GM21786 (cell line): ENCODE measurements at regions not wholly inside any gene's neighbourhood (a gene's known extent, or its start where the extent isn't known, plus 50 kb on each side); places are given as distances from the start of the nearest gene placed in this dataset.
"Not testable (repeated sequence)": the region's sequence is repeated elsewhere in the genome, so short reads cannot be mapped to it uniquely, and the experiment has no call there.

Experiments used
- ATAC-seq: cut with Tn5 transposase; IDR thresholded peaks from one replicate; pipeline ENCODE4 v1.9.1; 2021; ENCODE audit not compliant: unreplicated experiment

DNA sequence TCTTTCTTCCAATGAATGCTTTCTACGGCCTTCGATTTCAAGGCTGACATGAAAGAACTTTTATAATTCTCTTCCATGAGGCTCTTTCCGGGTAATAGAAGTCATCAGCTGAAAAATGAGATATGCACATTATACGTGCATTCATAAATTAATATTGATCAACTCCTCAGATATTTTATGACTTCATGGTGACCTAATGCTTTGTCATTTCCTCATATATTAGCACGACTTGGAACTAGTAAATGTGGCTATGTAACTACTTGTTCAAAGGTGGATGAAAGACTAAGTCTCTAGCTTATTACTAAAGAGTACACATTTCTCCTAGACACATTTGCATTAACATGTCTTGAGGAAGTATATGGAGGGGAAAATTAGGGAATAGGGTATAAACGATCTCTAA, 168.8 kb downstream of the HDGFL1 start:
- no peak for ATAC-seq

- no peak for ATAC-seq
These were observed 178.2 kb downstream of the HDGFL1 start for GRCh38 chr6:22747571-22747970.

DNA sequence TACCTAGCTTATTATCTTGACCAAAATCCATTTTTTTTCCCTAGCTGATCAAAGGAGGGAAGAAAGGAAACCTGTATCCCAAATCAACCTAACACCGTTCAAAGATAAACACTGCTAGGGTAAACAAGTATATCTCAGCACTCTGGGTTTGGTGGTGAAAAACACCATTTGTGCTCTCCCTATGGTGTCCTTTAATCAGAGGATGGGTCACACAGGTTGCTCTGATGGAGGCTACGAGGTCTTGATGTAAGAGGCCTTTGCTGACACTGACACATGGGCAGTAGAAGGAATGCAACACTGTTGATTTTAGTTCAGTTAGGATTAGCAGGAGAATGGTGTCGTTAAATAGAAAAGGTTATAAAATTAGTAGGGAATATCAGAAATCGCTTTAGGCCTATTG, 179.3 kb downstream of the HDGFL1 start:
- ATAC-seq = no peak

GRCh38 chr6:22749696-22750095, 180.3 kb downstream of the HDGFL1 start:
- ATAC-seq = no peak

GRCh38 chr6:22751223-22751622, 181.9 kb downstream of the HDGFL1 start:
- no peak for ATAC-seq

DNA sequence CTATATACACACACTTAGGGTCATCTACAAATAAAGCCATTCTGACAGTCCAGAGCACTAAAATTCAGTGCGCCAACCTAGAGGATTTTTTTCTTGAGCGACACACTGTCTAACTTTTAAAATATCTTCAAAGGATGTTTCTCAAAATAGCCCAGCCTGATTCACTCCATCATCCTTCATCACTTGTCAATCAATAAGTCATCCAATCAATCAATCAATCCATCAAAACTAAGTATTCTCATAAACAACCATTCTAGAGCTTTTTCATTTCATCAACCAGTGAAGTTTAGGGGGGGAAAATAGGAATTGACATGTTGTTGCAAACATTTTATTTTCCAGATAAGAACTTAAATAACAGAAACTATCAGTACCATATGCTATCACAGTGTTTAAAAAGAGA, 183.2 kb downstream of the HDGFL1 start:
- ATAC-seq = no peak

DNA sequence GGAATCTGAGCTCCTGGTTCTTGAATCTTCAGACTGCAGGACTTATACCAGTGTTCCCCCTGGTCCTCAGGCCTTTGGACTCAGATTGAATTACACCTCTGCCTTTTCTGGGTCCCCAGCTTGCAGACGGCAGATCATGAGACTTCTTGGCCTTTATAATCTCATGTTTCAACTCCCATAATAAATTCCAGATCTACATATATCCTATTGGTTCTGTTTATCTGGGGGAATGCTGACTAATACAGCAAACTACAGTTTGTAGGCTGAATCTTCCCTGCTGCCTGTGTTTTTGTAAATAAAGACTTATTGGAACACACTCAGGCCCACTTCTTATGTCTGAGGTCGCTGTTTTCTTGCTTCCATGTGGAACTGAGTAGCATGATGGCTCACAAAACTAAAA, 184.7 kb downstream of the HDGFL1 start:
- no peak for ATAC-seq

DNA sequence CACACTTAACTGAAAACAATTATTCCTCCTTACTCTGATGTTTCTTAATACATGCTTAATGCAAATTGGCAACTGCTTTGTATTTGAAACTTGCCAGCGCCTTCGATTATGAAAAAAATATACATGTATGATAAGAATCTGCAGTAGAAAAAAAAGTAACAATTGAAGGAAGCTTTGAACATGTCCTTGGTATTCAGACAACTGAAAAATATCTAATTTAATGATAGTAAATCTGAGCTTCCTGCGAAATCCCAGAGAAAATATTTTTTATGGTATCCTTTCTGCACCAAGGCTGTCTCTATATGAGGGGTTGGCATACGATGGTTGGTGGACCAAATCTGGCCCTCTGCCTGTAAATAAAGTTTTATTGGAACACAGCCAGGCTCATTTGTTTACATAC, 186.2 kb downstream of the HDGFL1 start:
- ATAC-seq = no peak

DNA sequence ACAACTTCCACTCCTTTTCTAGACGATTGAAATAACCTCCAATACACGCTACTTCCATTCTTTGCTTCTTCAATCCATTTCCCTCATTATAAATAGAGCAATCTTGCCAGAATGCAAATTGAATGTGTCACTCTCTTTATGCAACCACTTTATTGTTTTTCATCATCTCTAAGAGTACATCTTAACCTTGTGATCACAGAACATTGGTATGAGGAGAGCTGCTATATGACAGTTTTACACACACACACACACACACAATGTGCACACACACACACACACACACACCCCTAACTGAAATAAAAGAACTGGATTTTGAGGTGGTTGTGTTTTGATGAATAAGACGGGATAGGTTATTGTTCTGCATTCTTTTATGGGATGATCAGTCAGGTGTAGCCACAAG, 187.0 kb downstream of the HDGFL1 start:
- no peak for ATAC-seq

GRCh38 chr6:22764496-22764895, 195.1 kb downstream of the HDGFL1 start:
- no peak for ATAC-seq

DNA sequence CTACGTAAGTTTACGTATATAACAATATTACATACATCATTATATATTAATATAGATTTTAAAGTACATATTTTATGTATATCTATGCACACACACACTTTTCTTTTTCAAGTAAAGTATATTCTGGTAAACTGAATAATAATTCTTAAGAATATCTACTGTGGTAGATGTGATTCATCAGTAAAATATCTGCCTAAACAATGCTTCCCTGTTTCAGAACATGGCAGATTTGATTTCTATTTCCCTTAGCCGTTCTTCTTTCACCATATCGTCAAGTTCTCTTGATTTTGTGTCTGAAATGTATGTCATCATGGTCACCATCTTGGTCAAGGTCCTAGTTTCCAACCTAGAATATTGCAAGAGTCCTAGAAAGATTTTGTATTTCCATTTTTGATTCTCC, 195.6 kb downstream of the HDGFL1 start:
- ATAC-seq = no peak

GRCh38 chr6:22766979-22767378, 197.6 kb downstream of the HDGFL1 start:
- ATAC-seq = no peak

- ATAC-seq = no peak
These were observed 200.7 kb downstream of the HDGFL1 start for GRCh38 chr6:22770054-22770453.

- ATAC-seq = no peak
These were observed 204.8 kb downstream of the HDGFL1 start for GRCh38 chr6:22774129-22774528.

DNA sequence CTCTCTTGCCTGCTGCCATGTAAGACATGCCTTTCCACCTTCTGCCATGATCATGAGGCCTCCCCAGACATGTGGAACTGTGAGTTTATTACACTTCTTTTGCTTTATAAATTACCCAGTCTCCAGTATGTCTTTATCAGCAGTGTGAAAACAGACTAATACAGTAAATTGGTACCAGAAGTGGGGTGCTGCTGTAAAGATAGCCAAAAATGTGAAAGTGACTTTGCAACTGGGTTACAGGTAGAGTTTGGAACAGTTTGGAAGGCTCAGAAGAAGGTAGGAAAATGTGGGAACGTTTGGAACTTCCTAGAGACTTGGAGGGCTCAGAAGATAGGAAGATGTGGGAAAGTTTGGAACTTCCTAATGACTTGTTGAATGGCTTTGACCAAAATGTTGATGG, 209.1 kb downstream of the HDGFL1 start:
- not testable (repeated sequence) for ATAC-seq

DNA sequence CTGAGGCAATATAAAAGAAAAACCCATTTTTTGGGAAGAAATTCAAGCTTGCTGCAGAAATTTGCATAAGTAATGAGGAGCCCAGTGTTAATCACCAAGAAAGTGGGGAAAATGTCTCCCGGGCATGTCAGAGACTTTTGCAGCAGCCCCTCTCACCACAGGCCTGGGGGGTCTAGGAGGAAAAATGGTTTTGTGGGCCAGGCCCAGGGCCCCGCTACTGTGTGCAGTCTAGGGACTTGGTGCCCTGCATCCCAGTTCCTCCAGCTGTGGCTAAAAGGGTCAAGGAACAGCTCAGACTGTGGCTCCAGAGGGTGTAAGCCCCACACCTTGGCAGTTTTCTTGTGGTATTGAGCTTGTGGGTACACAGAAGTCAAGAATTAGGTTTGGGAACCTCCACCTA, 209.7 kb downstream of the HDGFL1 start:
- no peak for ATAC-seq

GRCh38 chr6:22783931-22784330, 214.6 kb downstream of the HDGFL1 start:
- no peak for ATAC-seq

DNA sequence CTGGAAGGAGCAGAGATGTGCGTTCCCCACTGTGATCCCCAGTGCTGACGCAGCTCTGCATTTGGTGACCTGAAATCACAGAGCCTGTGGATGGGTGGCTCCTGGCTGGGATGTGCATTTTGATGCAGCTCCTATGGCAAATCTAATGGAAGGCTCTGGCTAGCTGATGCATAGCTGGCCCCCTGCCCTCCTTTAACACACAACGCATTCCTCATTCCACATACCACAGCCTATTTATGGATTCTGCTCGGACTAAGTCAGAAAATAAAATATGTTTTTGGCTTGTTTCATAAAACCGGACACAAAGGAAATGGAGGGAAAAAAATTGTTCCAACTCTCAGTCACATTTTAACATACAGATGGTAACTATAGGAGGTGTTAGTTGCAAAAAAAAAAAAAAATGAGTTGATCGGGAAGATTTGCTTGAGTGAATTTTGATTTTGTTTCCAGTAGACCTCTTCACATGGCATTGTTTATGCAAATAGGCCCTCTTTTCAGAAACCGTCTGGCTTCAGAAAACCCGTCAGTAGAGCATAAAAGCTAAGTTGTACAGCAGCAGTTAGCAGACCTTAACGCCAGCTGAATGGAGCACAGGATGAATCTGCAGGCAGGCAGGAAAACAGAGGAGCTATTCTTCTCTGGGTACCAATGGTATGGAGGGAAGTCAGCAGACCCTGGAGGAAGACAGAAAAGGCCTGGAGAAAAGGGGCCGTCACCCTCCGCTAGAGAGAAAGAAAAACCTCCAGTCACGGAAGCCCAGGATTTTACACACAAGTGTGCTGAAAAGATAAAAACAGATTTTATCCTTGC, 215.4 kb downstream of the HDGFL1 start:
- ATAC-seq = no peak

GRCh38 chr6:22788038-22788437, 218.7 kb downstream of the HDGFL1 start:
- ATAC-seq = no peak

DNA sequence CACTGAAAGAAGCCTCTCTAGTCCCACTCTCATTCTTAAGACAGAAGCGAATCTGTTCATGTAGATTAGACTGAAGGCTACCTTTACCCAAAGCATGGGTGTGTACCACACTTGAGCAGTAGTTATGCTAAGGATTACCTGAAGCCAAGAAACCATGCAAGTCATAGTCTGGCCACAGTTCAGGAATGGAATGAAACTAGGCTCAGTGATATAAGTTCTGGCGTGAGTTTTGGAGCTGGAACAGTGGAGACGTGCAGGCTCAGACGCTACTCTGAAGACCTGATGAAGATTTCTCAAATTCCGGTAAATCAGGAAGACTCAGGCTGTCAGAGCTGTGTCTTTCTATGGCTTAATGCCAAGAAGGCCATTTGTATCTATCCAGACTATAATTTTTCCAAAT, 219.9 kb downstream of the HDGFL1 start:
- no peak for ATAC-seq

- no peak for ATAC-seq
These were observed 225.5 kb downstream of the HDGFL1 start for GRCh38 chr6:22794844-22795243.

- ATAC-seq = no peak
These were observed 231.1 kb downstream of the HDGFL1 start for GRCh38 chr6:22800451-22800850.

- no peak for ATAC-seq
These were observed 232.5 kb downstream of the HDGFL1 start for GRCh38 chr6:22801831-22802230.
